Gastroesophageal sphincter (tissue), 3 donors: ENCODE measurements at regions not wholly inside any gene's neighbourhood (a gene's known extent, or its start where the extent isn't known, plus 50 kb on each side); places are given as distances from the start of the nearest gene placed in this dataset.

Experiments
- CTCF ChIP-seq, 4 experiments: fragments of 200-600 bp in 2 of 4; fragments of 450-650 bp in 2 of 4; sonication (generic) in 1 of 4; IDR thresholded peaks; one replicate each; pipeline ENCODE4 v1.5.1; 2017 to 2019; ENCODE audit warnings: antibody characterized with exemption in 4 of 4, mild to moderate bottlenecking in 2 of 4, moderate library complexity in 2 of 4
- POLR2A ChIP-seq, 2 donors: fragments of 450-650 bp; IDR thresholded peaks; one replicate each; pipeline ENCODE4 v1.6.1; 2017; ENCODE audit warnings: antibody characterized with exemption in 2 of 2, mild to moderate bottlenecking in 2 of 2, moderate library complexity in 1 of 2

- TF ChIP-seq CTCF (IDR thresholded peaks at IDR 0.05) (no peak), POLR2A (IDR thresholded peaks at IDR 0.05) (no peak)
Measured at GRCh38 chr6:25157183-25157582, 122.0 kb upstream of the CARMIL1 start.
